Smooth muscle cell of the brain vasculature (primary cell): ENCODE measurements at regions not wholly inside any gene's neighbourhood (a gene's known extent, or its start where the extent isn't known, plus 50 kb on each side); places are given as distances from the start of the nearest gene placed in this dataset.

Experiments
- DNase-seq: peaks from one replicate; pipeline ENCODE4 v3.0.0-alpha.2; 2012; ENCODE audit warnings: low read depth, low spot score

DNA sequence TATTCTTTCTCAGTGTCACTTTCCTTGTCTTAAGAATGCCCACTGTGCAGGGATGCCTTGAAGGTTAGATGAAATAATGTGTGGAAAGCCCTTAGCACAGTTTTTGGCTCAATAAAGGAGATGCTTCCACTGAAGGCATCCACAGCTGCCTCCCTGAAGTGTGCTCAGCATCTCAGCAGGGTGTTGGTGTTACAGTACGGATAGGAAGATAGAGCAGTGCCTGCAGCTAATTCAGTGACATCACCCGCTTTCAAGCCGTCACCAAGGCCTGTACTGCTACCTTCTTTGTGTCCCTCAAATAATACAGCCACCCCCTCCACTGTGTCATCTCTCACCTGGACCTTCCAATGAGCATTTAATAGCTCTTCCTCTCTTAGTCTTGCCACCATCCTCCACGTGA, 59.0 kb downstream of the NDUFS5 start:
- DNase-seq, result no peak

DNA sequence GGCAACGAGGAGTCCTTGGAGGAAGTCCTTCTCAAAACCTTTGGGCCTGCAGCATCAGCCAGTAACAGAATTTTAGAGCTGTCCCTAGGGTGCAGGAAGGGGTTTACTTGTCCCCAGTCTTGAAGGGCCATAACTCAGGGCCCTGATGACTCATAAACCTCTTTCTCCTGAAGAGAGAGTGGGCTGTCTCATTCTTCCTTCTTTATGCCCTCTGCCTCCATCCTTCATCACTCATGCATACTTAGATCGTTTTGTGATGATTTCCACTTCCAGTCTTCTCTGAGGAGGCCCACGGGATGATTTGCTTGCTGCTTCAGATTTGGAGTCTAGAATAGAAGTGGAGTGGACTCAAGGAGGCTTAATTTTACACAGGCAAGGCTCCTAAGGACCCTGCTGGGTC, 60.2 kb downstream of the NDUFS5 start:
- no peak for DNase-seq

DNA sequence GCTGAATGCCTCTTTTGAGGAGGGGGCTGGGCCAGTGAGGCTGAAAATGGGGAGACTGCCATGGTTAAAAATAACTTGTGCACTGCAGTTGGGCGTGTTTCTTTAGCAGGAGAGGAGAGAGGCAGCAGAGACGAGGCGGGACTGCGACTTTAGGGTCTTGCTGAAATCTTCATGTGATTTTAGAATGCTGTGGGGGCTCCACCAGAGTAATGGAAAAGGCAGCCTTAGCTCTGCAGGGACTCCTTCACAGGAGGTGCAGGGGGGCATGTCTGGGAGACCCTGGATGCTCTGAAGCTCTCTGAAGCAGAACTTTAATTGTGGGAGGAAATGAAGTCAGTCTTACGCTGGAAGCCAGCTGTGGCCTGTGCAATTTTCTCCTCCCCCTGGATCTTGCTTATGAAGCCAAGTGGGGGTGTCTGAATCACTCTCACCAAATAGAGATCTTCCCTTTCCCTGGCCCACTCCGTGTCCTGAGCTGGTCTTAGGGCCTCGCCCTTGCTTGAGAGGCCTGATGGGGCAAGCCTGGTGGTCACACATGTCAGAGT, 60.8 kb downstream of the NDUFS5 start:
- no peak for DNase-seq

DNA sequence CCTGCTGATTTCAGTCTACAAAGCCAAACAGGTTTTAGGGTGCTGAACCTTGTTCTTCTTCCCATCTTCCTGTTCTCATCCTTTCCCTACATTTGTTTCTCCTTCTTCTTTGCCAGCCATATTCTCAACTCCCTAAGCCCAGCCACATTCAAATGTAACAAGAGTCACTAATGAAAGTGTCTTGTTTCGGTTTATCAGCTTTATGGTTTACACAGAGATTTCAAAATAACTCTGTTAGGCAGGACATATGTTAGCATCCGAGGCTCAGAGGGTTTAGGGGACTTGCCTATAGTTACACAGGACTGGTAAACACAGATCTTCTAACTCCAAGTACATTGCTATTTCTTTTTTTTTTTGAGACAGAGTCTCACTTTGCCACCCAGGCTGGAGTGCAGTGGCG, 61.3 kb downstream of the NDUFS5 start:
- DNase-seq, result no peak

DNA sequence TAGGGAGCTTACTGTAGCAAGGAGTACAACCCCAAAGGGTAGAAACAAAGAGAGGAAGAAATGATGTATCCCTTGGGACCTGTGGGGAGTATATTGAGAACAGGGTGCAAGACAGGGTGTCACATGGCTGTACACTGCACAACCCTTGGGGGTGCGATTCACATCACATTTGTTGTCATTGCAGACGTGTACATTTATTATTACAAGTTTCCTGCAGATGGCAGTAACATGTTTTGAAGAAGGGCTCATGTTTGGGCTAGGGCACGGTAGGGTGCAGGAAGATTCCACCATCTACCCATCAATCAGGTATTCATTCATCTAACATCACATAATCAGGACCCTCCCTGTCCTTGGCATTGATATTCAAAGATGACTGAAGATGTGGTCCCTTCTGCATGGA, 62.5 kb downstream of the NDUFS5 start:
- no peak for DNase-seq

DNA sequence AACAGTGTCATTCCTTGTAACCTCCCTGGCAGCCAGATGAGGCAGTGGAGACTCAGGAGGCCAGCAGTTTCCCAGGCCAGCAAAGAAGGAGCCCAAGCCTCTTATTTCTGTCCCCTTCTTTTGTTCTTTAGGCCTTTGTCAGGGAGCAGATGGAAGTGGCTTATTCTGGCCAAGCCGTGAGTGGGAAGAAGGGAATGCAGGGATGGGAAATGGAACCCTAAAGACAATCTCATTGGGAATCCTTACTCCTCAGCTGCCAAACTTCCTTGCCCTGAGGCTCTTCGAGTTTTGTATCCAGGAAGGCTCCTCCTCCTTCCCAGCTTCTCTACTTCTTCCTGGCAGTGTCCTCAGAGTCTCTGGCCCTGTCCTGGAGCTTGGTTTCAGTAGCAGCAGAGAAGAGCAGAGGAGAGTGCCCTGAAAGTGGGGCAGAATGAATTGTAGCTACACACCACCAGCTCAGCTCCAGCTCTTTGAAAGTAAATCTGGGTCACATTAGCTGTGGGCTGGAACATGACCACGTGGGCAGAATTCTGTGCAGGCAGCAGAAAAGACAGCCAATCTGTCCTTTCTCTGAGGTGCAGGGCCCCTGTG, 63.9 kb downstream of the NDUFS5 start:
- no peak for DNase-seq

DNA sequence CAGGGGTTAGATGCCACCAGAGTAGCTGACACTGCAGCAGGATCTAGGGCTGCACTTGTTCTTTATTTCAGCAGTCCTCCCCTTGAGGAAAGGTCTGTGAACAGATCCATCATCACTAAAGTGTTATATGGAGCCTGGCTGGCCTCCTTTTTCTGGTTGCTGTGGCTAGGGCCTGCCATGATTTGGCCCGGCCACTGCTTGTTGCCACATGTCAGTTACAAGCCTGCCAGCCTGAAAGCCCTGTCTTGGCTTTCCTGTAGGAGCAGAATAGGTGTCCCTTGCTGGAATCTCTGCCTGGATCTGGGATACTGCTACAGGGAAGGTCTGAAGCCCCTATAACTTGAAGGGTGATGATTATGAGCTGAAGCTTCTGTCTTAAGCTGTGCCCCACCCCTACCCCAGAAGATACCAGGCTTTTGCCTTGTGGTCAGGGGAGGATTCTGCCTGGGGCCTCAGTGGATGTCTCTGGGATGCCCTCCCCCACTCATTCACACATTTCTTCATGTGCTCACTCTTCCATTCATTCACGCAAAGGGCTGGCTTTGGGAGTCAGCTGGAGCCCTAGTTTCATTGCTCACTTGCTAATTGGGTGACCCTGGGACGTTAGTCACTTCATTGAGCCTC, 64.7 kb downstream of the NDUFS5 start:
- DNase-seq, result no peak

DNA sequence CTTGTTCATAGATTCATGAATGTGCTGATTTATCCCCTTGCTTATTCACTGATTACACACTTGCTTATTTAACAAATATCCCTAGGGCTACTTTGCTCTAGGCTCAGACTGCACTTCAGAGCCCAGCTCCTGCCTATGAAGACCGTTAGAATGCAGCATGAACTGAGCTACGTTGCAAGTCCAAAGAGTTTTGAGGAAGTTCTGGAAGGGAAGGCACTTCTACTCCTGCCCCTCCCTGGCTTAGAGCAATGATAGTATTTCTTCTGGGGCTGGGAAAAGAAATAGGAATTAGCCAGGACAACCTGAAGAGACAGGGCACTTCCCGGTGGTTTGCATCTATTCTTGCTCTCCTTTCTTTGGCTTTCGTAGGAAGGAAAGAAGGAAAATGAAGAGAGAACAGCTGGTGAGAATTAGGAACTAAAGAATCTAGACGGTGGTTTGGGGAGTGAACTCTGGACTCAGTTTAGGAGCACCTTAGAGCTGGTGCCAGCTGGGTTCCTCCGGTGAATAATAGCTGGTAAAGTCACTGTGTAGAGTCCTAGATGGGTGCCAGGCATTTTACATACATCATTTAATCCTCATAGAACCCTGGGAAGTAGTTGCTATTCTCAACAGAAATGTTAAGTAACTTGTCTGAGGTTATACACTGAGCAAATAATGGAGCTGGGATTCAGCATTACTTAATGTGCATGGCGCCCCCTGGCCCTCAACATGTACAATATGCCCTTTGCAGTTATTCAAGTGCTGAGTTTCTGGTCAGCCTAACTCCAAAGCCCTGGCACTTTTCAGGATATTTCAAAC, 65.9 kb downstream of the NDUFS5 start:
- DNase-seq, result no peak

DNA sequence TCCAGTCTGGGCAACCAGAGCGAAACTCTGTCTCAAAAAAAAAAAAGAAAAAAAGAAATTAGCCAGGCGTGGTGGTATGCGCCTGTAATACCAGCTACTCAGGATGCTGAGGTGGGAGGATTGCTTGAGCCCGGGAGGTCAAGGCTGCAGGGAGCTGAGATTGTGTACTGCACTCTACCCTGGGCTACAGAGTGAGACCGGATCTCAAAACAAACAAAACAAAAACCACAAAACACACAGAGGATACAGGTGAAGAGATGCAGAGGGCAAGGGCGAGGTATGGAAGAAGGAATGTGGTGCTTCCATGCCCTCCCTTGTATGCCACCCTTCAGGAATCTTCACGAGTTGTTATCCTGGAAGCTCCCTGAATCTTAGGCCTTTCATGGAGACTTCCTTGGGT, 68.5 kb downstream of the NDUFS5 start:
- no peak for DNase-seq

DNA sequence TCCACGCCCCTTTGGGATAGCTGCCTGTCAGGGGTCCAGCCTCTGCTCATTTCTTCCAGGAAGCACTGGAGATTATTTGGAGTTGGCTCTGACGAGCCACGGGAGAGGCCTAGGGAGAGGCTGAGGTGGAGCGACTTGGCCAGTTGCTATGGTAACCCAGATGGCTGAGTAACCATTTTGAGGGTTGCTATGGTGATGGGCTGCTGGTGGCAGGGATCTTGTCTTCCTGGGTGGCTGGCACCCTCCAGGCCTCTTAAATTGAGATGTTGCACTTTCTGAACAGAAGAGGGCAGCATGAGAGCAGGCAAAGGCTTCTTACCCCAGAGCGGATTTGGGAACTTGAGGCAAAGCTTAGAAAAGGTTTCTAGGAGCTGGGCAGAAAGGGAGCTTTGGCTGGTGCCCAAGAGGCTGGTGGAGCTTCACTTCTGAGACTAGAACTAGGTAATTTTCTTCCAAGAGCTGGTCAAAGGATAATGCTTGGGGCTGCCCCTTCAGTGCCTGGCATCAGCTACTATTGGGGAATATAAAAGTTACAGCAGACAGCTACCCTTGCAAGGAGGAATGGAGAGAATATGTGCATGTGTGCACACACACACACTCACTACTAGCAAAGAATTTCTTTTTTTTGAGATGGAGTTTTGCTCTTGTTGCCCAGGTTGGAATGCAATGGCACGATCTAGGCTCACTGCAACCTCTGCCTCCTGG, 72.5 kb downstream of the NDUFS5 start:
- peak; percentile 69 for DNase-seq

DNA sequence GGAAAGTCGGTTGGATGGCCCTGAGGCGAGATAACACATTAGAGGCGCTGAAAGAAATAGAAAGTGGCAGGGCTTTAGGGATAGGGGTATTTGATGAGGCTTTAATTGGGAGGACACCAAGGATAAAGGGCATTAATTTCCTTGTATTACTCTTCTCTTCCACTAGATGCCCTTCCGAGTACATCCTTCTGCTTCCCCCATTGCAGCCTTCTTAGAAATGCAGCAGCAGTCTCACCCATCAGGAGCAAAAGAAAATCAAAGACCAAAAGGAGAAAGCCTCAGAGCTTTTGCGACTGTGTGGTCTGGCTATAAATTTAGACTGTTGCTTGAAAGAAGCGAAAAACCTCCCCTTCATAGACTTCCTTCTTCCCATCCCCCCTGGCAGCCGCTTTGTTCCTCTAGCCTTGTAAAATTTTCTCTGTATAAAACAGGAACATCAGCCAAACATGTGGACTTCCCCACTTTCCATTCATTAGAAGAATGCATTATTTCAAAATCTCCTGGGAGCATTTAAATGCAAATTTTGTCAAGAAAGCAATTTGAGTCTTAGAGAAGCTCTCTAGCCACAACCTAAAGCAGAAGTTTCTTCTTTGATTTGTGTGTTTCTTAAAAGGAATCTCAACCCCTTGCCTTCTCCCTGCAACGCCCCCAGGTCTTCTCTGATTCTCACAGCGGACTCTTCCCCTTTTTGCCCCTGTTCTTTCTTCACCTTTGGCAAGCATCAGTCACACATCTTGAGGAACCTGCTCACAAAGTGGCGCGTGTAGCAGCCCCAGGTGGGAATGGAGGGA, 76.6 kb downstream of the NDUFS5 start:
- no peak for DNase-seq

DNA sequence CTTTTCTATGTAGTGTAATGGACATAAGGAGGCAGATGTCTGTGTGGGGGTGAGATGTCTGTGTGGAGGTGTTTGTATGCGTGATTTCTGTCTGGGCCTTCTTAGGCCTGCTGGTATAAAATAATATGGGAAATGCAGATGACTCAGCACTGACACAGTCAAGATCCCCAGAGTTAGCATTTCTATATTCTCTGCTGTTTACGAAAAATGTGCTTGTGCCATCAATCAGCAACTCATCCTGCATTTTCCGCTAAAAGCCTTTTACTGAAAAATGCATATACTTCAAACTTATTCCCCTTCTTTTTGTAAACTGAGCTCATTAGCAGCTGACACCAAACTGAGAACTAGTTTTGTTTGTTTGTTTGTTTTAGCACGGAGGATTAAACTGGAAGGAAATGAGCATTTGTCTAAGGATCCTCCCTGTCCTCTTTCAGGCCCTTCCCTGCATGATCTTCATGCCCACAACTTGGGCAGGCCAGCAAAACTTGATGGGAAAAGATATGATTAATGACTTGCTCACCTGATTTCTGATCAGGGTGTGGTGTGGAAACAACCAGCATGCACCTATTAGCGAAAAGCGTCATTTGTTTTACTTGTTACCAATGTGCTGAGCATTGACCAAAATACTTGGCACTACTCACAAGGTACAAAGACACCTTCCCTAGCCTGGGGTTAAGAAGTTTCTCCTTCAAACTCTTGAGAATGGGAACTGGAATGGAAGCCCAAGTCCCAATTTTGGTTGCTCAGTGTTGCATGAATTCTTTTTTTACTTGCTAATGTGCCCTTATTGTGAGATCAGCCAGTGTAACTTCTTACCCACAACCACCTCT, 77.4 kb downstream of the NDUFS5 start:
- DNase-seq, result no peak

DNA sequence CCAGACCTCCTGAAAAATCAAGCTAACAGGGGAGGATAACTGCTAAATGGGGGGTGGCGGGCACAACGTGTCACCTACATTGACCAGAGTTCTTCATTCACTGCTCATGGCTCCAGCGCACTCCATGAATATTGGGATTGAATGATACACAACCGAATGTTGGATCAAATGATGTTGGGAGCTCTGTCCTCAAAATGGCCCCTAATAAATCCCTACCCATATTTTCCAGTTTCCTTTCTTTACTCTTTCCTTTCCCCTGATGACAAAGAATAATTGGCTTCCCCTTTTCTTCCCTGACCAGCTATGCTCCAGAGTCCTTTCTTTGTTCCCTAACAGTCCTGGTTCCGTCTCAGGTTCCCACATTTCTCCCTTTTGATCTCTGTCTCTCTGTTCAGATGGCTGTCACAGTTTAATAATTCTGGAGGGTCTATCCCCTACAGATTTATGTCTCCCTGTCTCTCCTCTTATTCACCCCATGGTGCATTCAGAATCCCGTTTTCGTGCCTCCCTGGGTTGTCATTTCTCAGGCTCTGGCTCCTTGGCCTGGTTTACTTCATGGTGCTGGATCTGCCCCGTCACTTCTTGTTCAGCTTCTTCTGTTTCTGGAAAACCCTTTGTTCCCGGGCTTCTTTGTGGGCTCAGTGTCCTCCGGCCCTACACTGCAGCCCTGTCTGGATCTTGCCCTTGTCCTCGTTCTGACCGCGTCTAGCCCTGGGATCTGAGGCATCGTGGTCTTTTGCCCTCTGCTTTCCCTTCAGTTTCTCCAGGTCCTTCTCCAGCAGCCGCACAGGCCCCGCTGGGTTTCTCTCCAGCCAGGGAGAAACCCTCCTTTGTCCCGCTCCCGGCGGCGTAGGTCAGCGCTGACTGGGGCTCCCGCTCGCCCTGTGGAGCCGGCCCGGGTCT, 78.3 kb downstream of the NDUFS5 start:
- DNase-seq, result no peak

DNA sequence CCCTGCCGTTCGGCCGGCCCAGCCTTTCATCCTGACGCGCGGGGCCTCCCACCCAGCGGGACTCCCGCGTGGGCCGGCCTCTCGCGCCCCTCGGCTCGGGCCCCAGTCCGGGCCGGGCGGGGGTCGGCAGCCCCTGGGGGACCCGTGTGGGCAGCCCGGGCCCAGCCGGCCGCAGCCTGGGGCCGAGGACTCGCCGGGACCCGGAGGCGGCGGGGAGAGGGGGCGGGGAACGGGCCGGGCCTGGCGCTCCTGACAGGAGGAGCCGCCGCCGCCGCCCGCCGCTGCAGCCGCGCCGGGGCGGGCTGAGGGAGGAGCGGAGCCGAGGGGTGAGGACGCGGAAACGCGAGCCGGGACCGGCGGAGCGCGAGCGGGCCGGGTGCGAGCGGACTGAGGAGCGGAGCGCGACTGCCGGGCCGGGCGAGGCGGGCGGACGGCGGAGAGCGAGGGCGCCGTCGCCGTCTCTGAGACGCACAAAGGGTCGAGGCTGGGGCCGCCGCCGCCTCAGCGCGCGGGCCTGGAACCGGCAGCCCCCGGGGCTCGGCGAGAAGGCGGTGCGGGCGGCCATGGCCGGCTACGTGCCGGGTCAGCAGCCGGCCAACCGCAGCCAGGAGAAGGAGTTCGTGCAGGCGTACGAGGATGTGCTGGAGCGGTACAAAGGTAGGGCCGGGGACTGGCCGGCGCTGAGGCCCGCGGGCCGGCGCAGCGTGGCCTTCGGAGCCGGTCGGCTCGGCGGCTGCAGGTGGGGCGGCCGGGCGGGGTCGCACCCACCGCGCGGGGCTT, 79.1 kb downstream of the NDUFS5 start:
- no peak for DNase-seq

DNA sequence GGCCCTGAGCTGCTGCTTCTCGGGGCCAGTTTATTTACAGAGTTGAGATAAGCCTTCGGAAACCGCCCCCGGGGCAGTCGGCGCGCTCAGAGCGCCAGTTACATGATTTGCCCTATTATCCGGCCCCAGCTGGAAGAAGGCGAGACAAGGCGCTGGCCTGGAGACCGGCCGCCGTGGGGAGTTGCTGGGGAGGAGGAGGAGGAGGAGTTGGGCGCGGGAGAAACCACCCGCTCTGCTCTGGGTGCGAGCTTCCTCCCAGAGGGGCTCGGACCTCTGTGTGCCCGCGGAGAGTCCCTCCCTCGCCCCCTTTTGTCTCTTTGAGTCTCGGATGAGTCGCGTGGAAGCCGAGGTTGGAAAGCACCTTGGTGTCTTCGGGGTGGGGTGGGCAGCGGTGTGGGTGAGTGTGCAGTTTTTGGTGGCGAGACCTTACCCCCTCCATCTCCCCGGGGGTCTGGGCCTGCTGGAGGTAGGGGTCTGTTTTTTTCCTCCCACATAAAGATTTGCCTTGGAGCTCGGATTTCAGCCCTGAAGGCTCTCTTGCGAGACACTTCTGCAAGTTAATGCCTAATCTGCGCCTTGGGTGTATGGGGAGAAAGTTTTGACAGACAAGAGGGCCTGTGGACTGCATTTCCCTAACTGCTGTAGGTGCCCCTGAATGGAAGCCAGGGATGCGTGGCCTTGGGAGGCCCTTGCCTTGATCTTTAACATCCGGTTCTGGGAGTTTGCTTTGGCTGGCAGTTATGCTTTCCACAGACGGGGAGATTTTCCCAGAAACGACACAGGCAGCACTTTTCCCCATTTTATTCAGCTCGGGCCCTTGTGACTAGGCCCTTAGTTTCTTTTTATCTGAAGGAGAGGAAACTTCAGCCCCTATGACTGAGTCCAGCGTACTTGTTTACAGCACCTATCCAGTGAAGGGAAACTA, 80.0 kb downstream of the NDUFS5 start:
- DNase-seq, result no peak

DNA sequence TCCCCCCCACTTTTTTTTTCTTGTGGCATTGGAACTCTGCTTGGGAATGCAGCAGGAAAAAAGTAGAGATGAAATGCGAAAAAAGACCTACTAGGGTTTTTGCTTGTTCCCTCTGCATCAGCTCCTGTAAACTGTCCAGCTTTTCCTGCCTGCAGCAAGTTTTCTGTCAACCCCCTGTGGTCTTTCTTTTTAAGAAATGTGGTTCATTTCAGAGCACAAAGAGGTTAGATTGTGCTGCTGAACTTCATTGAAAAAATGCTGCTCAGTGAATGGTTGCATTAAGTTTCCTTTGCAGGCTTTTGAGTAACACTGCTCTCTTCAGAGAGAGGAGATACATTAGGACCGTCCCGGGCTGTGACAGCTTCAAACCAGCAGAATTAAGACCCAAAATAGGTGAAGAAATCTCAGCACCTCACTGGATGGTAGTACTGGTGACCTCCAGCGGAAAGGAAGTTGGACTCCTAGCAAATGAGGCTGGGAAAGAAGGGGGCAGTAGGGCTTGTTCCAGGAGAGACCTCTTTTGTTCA, 80.7 kb downstream of the NDUFS5 start:
- no peak for DNase-seq
